Subcutaneous abdominal adipose tissue (tissue), 5 donors: ENCODE measurements at regions not wholly inside any gene's neighbourhood (a gene's known extent, or its start where the extent isn't known, plus 50 kb on each side); places are given as distances from the start of the nearest gene placed in this dataset.

Experiments
- H3K27ac ChIP-seq: one replicate; pipeline ENCODE4 v1.7.0; 2013; ENCODE audit warnings: low read depth, mild to moderate bottlenecking, inconsistent platforms, low read length, moderate library complexity
- H3K27me3 ChIP-seq, 5 donors: one replicate each; pipeline ENCODE4 v1.7.0; 2013; ENCODE audit warnings: low read length in 5 of 5, inconsistent platforms in 1 of 5; ENCODE audit not compliant: control insufficient read depth in 5 of 5, insufficient read depth in 4 of 5
- H3K36me3 ChIP-seq, 5 donors: one replicate each; pipeline ENCODE4 v1.7.0; 2013; ENCODE audit warnings: low read length in 5 of 5; ENCODE audit not compliant: control insufficient read depth in 5 of 5, insufficient read depth in 5 of 5
- H3K4me1 ChIP-seq, 5 donors: one replicate each; pipeline ENCODE4 v1.7.0; 2013; ENCODE audit warnings: low read length in 5 of 5, mild to moderate bottlenecking in 3 of 5, moderate library complexity in 1 of 5; ENCODE audit not compliant: control insufficient read depth in 5 of 5, insufficient read depth in 5 of 5
- H3K4me3 ChIP-seq, 5 donors: one replicate each; pipeline ENCODE4 v1.7.0; 2013; ENCODE audit warnings: low read length in 5 of 5, low read depth in 1 of 5
- H3K9ac ChIP-seq, 5 donors: one replicate each; pipeline ENCODE4 v1.7.0; 2013; ENCODE audit warnings: low read length in 5 of 5, mild to moderate bottlenecking in 4 of 5, moderate library complexity in 3 of 5
- H3K9me3 ChIP-seq, 5 donors: one replicate each; pipeline ENCODE4 v1.7.0; 2013; ENCODE audit warnings: low read length in 5 of 5; ENCODE audit not compliant: control insufficient read depth in 5 of 5
- donor health status: healthy.
- donor health status: healthy.
- donor health status: healthy.
- donor health status: healthy.
- donor health status: healthy.

DNA sequence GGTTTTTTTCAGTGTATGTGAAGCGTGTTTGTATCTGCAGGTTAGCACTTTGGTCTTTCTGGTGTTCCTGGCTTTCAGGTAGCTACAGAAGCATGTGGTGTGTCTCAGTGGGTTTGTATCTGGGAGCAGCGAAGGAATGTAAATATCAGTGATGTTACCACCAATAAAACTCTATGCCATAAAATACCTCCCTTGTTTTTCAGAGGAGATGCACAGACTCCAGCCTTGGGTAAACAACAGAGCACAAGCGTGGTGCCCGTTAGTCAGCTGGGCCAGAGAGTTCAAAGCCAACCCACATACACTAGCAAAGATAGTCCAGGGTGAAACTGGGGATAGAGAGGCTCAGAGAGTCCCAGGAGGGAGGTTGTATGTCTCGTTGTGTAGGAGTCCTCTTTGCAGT lies 393.8 kb downstream of the SMOC2 start:
- Histone ChIP-seq H3K27ac (no peak overlapping the region), H3K9ac (no peak overlapping the region), H3K4me1 (no peaks in the 10 kb centered on the region), H3K36me3 (no peaks in the 10 kb centered on the region), H3K4me3 (no peak overlapping the region), H3K9me3 (peaks cover 0 to under 1% (median 0%) of the 10 kb centered on the region in 5 donors), H3K27me3 (peaks cover 2 to 13% (median 4%) of the 10 kb centered on the region in 5 donors)

DNA sequence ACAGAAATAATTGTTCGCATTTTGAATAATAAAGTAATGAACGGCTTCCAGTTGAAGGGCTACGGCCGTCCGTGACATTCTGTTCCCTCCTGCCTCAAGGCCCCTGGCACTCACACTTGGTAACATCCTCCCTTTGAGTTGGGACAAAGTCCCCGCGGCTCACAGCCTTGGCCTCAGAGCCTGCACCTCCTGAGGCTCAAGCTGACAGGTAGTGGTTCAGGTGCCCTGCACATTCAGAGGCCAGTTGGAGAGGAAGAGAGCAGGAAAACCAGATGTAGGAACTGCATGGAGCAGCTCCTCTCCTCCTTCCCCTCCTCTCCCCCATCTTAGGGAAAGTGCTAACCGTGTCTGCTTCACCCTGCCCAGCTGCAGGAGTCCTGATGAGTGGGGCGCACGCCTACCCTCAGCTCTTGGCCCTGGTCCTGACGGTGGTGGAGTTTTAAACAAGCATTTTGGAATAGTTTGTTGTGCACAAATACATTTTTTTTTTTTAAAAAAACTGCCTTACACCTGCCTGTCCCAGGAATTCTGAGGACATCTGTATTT lies 393.1 kb downstream of the SMOC2 start:
- Histone ChIP-seq H3K36me3 (no peaks in the 10 kb centered on the region), H3K4me3 (no peak overlapping the region), H3K27ac (no peak overlapping the region), H3K27me3 (peaks cover 0 to 13% (median 4%) of the 10 kb centered on the region in 5 donors), H3K9me3 (no peaks in the 10 kb centered on the region), H3K9ac (no peak overlapping the region), H3K4me1 (no peaks in the 10 kb centered on the region)

DNA sequence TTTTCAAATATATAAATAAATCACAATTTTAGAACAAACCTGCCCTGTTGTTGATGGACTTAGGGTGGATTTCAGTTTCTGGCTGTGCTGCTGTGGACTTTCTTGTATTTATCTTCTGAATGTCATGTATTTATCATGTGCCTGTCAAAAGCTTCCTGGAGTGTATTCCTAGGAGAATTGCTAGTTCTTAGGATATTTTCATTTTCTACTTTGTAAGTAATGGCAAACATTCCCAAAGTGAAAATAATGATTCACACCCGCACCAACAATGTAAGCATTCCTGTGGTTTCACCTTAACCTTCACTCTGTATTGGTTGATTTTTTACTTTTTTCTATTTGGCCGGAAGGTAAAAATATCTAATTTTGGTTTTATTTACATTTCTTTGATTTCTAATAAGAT lies 387.8 kb downstream of the SMOC2 start:
- no peak overlapping the region for H3K9ac ChIP-seq
- no peaks in the 10 kb centered on the region for H3K27me3 ChIP-seq
- H3K36me3 ChIP-seq, result no peaks in the 10 kb centered on the region
- H3K9me3 ChIP-seq, result no peaks in the 10 kb centered on the region
- H3K27ac ChIP-seq, result no peak overlapping the region
- H3K4me3 ChIP-seq, result no peak overlapping the region
- no peaks in the 10 kb centered on the region for H3K4me1 ChIP-seq

DNA sequence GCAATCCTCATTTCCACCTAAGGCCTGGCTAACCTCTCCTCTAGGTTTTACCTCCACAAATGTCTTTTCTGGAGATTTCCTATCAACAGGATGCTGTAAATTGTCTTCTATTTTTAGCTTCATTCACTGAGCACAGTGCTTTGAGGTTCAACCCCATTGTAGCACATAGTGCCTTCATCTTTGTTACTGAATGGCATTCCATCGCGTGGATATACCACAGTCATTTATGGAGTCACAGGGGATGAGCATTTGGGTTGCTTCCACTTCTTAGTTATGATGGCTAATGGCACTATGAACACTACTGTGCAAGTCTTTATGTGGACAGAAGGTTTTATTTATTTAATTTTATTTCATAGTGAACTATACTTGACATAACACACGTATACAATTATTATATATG lies 387.1 kb downstream of the SMOC2 start:
- Histone ChIP-seq H3K36me3 (no peaks in the 10 kb centered on the region), H3K4me3 (no peak overlapping the region), H3K9ac (no peak overlapping the region), H3K4me1 (no peaks in the 10 kb centered on the region), H3K9me3 (no peaks in the 10 kb centered on the region), H3K27me3 (no peaks in the 10 kb centered on the region), H3K27ac (no peak overlapping the region)

DNA sequence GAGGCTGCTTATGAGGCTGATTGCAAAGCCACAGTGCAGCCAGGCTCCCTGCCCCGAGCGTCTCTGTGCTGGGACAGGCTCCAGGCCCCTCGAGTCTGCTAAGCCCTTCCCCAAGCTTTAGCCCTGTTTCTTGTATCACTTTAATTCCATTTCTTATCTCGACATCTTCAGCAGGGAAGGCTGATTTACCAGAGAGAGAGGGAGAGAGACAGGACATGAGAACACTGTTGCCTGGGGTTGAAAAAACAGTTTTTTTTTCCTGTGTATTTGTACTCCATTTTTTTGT lies 386.5 kb downstream of the SMOC2 start:
- no peak overlapping the region for H3K27ac ChIP-seq
- H3K36me3 ChIP-seq, result no peaks in the 10 kb centered on the region
- H3K27me3 ChIP-seq, result no peaks in the 10 kb centered on the region

DNA sequence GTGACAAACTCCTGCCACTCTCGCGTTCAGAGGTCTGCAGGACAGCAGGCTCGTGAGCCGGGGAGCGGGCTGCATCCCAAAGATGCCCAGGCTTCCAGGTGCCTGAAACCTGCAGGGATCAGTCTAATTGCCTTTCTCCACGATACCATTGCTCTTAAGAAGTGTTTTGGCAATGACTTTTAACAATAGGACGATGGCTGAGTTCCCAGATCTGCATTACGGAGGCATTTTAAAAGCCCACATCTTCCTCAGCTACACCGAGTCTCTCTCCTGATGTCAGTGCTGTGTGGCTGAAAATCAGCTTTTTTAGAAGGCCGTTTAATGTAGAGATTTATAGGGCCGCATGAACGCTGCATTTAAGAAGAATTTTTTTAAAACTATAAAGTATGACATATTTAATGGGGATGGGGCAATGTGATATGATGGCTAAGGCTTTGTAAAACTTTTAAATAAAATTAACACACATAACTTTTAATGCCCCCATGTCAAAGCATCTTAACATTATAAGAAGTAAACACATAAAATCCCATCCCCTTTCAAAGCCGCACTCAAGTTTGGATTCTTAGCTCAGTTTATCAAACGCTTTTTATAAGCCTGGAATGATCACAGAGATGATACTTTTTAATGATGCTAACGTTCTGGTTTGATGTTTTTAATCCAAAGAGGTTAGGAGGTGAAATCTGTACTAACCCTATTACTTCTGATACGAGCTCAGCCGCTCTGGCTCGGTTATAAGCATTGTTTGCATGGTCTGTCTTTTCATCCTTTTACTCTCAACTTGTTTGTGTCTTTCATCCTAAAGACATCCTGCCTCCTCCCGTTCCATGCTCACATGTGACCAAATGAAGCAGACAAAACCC lies 386.0 kb downstream of the SMOC2 start:
- Histone ChIP-seq H3K9me3 (no peaks in the 10 kb centered on the region), H3K27me3 (no peaks in the 10 kb centered on the region), H3K4me1 (no peaks in the 10 kb centered on the region), H3K36me3 (no peaks in the 10 kb centered on the region), H3K27ac (no peak overlapping the region), H3K9ac (no peak overlapping the region), H3K4me3 (no peak overlapping the region)

More for the DNA sequence above, 386.5 kb downstream of the SMOC2 start:
- Histone ChIP-seq H3K4me1 (no peaks in the 10 kb centered on the region), H3K9me3 (no peaks in the 10 kb centered on the region), H3K4me3 (no peak overlapping the region), H3K9ac (no peak overlapping the region)

DNA sequence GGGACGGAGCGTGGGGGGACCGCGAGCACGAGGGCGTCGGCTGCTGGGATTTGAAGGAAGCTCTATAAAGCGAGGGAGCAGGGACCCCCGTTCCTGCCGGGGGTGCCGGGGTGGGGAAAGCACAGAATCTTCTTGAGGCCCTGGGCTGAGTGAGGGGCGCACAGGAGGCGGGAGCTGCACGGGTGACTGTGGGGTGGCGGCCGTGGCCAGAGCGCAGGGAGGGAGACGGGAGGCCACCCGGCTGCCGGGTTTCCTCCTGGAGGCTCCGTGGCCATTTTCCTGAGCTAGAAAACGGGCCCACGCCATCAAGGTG lies 385.1 kb downstream of the SMOC2 start:
- Histone ChIP-seq H3K9me3 (no peaks in the 10 kb centered on the region), H3K9ac (no peak overlapping the region), H3K4me3 (no peak overlapping the region), H3K36me3 (no peaks in the 10 kb centered on the region), H3K27me3 (no peaks in the 10 kb centered on the region), H3K27ac (no peak overlapping the region), H3K4me1 (no peaks in the 10 kb centered on the region)

DNA sequence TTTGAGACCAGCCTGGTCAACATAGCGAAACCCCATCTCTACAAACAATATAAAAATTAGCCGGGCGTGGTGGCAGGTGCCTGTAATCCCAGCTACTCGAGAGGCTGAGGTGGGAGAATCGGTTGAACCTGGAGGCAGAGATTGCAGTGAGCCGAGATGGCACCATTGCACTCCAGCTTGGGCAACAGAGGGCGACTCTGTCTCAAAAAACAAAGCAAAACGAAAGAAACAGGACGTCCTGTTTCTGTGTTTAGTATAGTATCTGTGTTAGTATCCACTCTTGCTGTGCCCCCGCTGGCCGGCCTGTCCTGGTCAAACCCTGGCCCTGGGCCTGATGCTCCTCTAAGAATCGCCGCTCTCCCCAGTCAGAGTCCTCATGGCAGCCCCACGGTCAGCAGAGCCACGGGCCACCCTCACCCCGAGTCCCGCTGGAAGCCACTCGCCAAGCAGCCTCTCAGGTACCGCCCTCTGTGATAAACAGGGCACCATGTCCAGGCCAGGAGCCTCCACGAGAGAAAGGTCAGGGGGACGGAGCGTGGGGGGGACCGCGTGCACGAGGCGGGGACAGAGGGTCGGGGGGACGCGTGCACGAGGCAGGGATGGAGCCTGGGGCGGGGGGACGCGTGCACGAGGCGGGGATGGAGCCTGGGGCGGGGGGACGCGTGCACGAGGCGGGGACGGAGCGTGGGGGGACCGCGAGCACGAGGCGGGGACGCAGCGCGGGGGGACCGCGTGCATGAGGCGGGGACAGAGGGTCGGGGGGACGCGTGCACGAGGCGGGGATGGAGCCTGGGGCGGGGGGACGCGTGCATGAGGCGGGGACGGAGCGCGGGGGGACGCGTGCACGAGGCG lies 384.5 kb downstream of the SMOC2 start:
- Histone ChIP-seq H3K27me3 (no peaks in the 10 kb centered on the region), H3K36me3 (no peaks in the 10 kb centered on the region), H3K9ac (no peak overlapping the region), H3K9me3 (no peaks in the 10 kb centered on the region), H3K27ac (no peak overlapping the region), H3K4me1 (no peaks in the 10 kb centered on the region), H3K4me3 (no peak overlapping the region)

DNA sequence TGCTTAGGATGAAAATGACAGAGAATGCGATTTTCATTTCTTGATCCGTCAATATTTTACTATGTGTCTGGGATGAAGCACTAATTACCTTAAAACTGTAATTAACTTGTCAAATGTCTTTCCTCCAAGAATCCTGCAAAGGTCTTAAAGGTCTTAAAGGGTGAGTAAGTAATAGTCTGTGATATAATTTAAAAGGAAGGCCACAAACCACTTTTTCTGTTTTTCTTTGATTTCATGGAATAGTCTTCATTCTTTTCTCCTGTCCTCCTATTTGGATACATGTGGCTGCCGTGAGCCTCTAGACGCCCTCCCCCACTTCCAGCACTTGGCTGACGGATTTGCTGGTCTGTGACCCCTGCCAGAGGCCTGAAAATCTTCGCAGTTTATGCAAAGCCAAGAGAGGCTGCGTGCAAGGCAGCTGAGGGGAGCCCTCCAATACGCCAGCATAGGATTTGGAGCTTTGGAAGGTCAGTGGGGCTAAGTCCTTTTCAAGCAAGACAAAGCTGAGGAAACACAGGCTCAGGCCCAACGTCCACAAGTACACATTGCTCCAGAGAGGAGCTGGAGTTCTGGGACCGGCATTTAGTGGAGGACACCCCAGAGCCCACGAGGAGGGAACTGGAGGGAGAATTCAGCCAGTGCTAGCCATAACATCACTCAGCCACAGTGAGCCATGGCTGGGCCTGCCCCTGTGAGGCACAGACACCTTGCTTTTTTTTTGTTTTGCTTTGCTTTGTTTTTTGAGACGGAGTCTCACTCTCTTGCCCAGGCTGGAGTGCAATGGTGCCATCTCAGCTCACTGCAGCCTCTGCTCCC lies 382.6 kb downstream of the SMOC2 start:
- no peak overlapping the region for H3K4me3 ChIP-seq
- H3K36me3 ChIP-seq, result no peaks in the 10 kb centered on the region
- no peaks in the 10 kb centered on the region for H3K4me1 ChIP-seq
- no peak overlapping the region for H3K27ac ChIP-seq
- H3K9ac ChIP-seq, result no peak overlapping the region
- H3K27me3 ChIP-seq, result no peaks in the 10 kb centered on the region
- H3K9me3 ChIP-seq, result peaks cover 0 to 3% (median 0%) of the 10 kb centered on the region in 5 donors
